Motor neuron (in vitro differentiated cells): ENCODE measurements at regions not wholly inside any gene's neighbourhood (a gene's known extent, or its start where the extent isn't known, plus 50 kb on each side); places are given as distances from the start of the nearest gene placed in this dataset.

Experiments used
- ATAC-seq, 8 experiments: fragments of 200-7000 bp; cut with Tn5 transposase; replicated peaks in 6 of 8; 2 replicates each; pipeline ENCODE4 v1.8.0; 2021; ENCODE audit warnings: mild to moderate bottlenecking in 8 of 8, moderate library complexity in 8 of 8
- H3K27ac ChIP-seq, 2 donors: fragments of 250-450 bp; sonication (Bioruptor Pico); 2 replicates each; pipeline ENCODE4 v1.9.0; 2021; ENCODE audit warnings: antibody characterized with exemption in 2 of 2, mild to moderate bottlenecking in 2 of 2, moderate library complexity in 1 of 2
- H3K4me1 ChIP-seq, 2 donors: fragments of 250-450 bp; sonication (Bioruptor Pico); replicated peaks in 1 of 2; 2 replicates each; pipeline ENCODE4 v1.6.1; 2021; ENCODE audit warnings: antibody characterized with exemption in 2 of 2, mild to moderate bottlenecking in 2 of 2, moderate library complexity in 1 of 2
- H3K4me3 ChIP-seq, 5 donors: fragments of 250-450 bp; sonication (Bioruptor Pico); 2 replicates each; pipeline ENCODE4 v1.9.0; 2021; ENCODE audit warnings: antibody characterized with exemption in 5 of 5, mild to moderate bottlenecking in 5 of 5, moderate library complexity in 4 of 5
- WGBS, 10 experiments: fragments of 450-650 bp; shearing (Covaris generic); methylation state at CpG; one replicate each; pipeline ENCODE4 v1.0.0; 2022; 5-methylcytosine and 5-hydroxymethylcytosine counted together
- in situ Hi-C, 9 experiments: fragments of 400-800 bp; cut with MboI; loops; one replicate each; pipeline ENCODE4 v1.15.0; 2021; ENCODE audit warnings: low sequenced_read_pairs in 9 of 9, low pct_unique_long_range_greater_than_20kb in 2 of 9; ENCODE audit not compliant: unreplicated experiment in 9 of 9

GRCh38 chr12:88960213-88960878, 380.1 kb upstream of the KITLG start:
- Histone ChIP-seq H3K27ac (no peak overlapping the region), H3K4me3 (no peak overlapping the region), H3K4me1 (peaks cover 8 to 20% of the 10 kb centered on the region in 2 donors)
- in situ Hi-C loops, result no loop called here
- no peak for ATAC-seq
- 83 to 100% (median 93%) methylated on average over 1 to 2 of the region's 2 CpGs; no CpG with 5 or more reads in 3 of the 10 experiments for WGBS, 10 experiments

- in situ Hi-C loops, result no loop called here
- Histone ChIP-seq H3K27ac (no peak overlapping the region), H3K4me3 (no peak overlapping the region), H3K4me1 (peaks cover 8 to 27% of the 10 kb centered on the region in 2 donors)
- no peak for ATAC-seq
Observed at GRCh38 chr12:88958946-88959345, 378.7 kb upstream of the KITLG start.

GRCh38 chr12:88958153-88958552, 377.9 kb upstream of the KITLG start:
- no peak overlapping the region for H3K4me3 ChIP-seq
- in situ Hi-C loops, result no loop called here
- peak in 1 of 8 experiments; percentile 9 for ATAC-seq
- no peak overlapping the region for H3K27ac ChIP-seq
- peaks cover 8 to 27% of the 10 kb centered on the region in 2 donors for H3K4me1 ChIP-seq

- ATAC-seq, result peak in 1 of 8 experiments; percentile 33
- no peak overlapping the region for H3K4me3 ChIP-seq
- WGBS, 10 experiments, result 69 to 100% (median 100%) methylated on average over 1 to 3 of the region's 3 CpGs; no CpG with 5 or more reads in 5 of the 10 experiments
- H3K27ac ChIP-seq, result no peak overlapping the region
- H3K4me1 ChIP-seq, result peaks cover 8 to 27% of the 10 kb centered on the region in 2 donors
- in situ Hi-C loops, result no loop called here
Observed at GRCh38 chr12:88957358-88957757, 377.1 kb upstream of the KITLG start.

GRCh38 chr12:88955531-88955930, 375.3 kb upstream of the KITLG start:
- in situ Hi-C loops, result no loop called here
- WGBS, 10 experiments, result 36 to 79% (median 64%) methylated on average over 2 to 5 of the region's 5 CpGs
- H3K4me1 ChIP-seq, result peaks cover 8 to 27% of the 10 kb centered on the region in 2 donors
- no peak overlapping the region for H3K27ac ChIP-seq
- H3K4me3 ChIP-seq, result no peak overlapping the region
- no peak for ATAC-seq

GRCh38 chr12:88953029-88953586, 372.8 kb upstream of the KITLG start:
- ATAC-seq, result no peak
- H3K4me1 ChIP-seq, result peaks cover 0 to 17% of the 10 kb centered on the region in 2 donors
- no peak overlapping the region for H3K4me3 ChIP-seq
- H3K27ac ChIP-seq, result no peak overlapping the region
- WGBS, 10 experiments, result 71 to 100% (median 83%) methylated on average over 2 to 7 of the region's 9 CpGs
- in situ Hi-C loops, result no loop called here

GRCh38 chr12:88952562-88952942, 372.3 kb upstream of the KITLG start:
- no peak overlapping the region for H3K27ac ChIP-seq
- ATAC-seq, result no peak
- H3K4me3 ChIP-seq, result no peak overlapping the region
- WGBS, 10 experiments, result 43 to 100% (median 94%) methylated on average over 1 of the region's 1 CpG; no CpG with 5 or more reads in 1 of the 10 experiments
- peaks cover 0 to 16% of the 10 kb centered on the region in 2 donors for H3K4me1 ChIP-seq
- in situ Hi-C loops, result no loop called here

GRCh38 chr12:88951860-88952561, 371.7 kb upstream of the KITLG start:
- peaks cover 0 to 22% of the 10 kb centered on the region in 2 donors for H3K4me1 ChIP-seq
- H3K27ac ChIP-seq, result no peak overlapping the region
- in situ Hi-C loops, result no loop called here
- 0 to 33% (median 13%) methylated on average over 1 to 2 of the region's 2 CpGs; no CpG with 5 or more reads in 1 of the 10 experiments for WGBS, 10 experiments
- ATAC-seq, result no peak
- H3K4me3 ChIP-seq, result no peak overlapping the region

- Histone ChIP-seq H3K4me1 (peaks cover 0 to 30% of the 10 kb centered on the region in 2 donors), H3K4me3 (no peak overlapping the region), H3K27ac (no peak overlapping the region)
- 38 to 100% (median 44%) methylated on average over 1 to 2 of the region's 2 CpGs; no CpG with 5 or more reads in 1 of the 10 experiments for WGBS, 10 experiments
- in situ Hi-C loops, result no loop called here
- no peak for ATAC-seq
Observed at GRCh38 chr12:88951177-88951576, 370.9 kb upstream of the KITLG start.

- in situ Hi-C loops, result no loop called here
- no peak overlapping the region for H3K27ac ChIP-seq
- peaks cover 0 to 18% of the 10 kb centered on the region in 2 donors for H3K4me1 ChIP-seq
- WGBS, 10 experiments, result 57 to 100% (median 73%) methylated on average over 1 to 3 of the region's 3 CpGs; no CpG with 5 or more reads in 1 of the 10 experiments
- no peak for ATAC-seq
- H3K4me3 ChIP-seq, result no peak overlapping the region
Observed at GRCh38 chr12:88947486-88948043, 367.3 kb upstream of the KITLG start.

GRCh38 chr12:88946372-88946997, 366.2 kb upstream of the KITLG start:
- H3K27ac ChIP-seq, result peak overlapping the region in 1 of 2 donors; percentile 20
- peak; percentile 28 to 96 (median 52) for ATAC-seq
- 0 to 92% (median 39%) methylated on average over 2 to 5 of the region's 5 CpGs; no CpG with 5 or more reads in 1 of the 10 experiments for WGBS, 10 experiments
- H3K4me3 ChIP-seq, result no peak overlapping the region
- H3K4me1 ChIP-seq, result peaks cover 0 to 18% of the 10 kb centered on the region in 2 donors
- in situ Hi-C loops, result no loop called here

GRCh38 chr12:88945051-88945732, 364.9 kb upstream of the KITLG start:
- in situ Hi-C loops, result no loop called here
- Histone ChIP-seq H3K27ac (no peak overlapping the region), H3K4me3 (no peak overlapping the region), H3K4me1 (peaks cover 0 to 18% of the 10 kb centered on the region in 2 donors)
- 80 to 100% (median 89%) methylated on average over 1 to 3 of the region's 3 CpGs; no CpG with 5 or more reads in 2 of the 10 experiments for WGBS, 10 experiments
- no peak for ATAC-seq
